HEK293T (cell line): ENCODE measurements at regions not wholly inside any gene's neighbourhood (a gene's known extent, or its start where the extent isn't known, plus 50 kb on each side); places are given as distances from the start of the nearest gene placed in this dataset.

Experiments
- ARNT ChIP-seq: fragments of 450-650 bp; IDR thresholded peaks from 2 replicates; pipeline ENCODE4 v1.6.1; 2017; ENCODE audit warnings: mild to moderate bottlenecking
- BHLHE40 ChIP-seq: fragments of 450-650 bp; IDR thresholded peaks from 2 replicates; pipeline ENCODE4 v1.6.1; 2016; ENCODE audit warnings: mild to moderate bottlenecking, moderate library complexity, borderline replicate concordance
- ELF4 ChIP-seq: fragments of 450-650 bp; IDR thresholded peaks from 2 replicates; pipeline ENCODE4 v1.6.1; 2017; ENCODE audit warnings: antibody characterized with exemption
- FOXM1 ChIP-seq: fragments of 450-650 bp; IDR thresholded peaks from 2 replicates; pipeline ENCODE4 v1.6.1; 2017; ENCODE audit warnings: mild to moderate bottlenecking, borderline replicate concordance
- HDGF ChIP-seq: fragments of 450-650 bp; IDR thresholded peaks from 2 replicates; pipeline ENCODE4 v1.6.1; 2017; ENCODE audit warnings: antibody characterized with exemption, borderline replicate concordance
- L3MBTL2 ChIP-seq: fragments of 450-650 bp; conservative IDR thresholded peaks from 2 replicates; pipeline ENCODE4 v1.6.1; 2016; ENCODE audit warnings: mild to moderate bottlenecking
- TARDBP ChIP-seq: fragments of 450-650 bp; IDR thresholded peaks from 2 replicates; pipeline ENCODE4 v1.6.1; 2016

DNA sequence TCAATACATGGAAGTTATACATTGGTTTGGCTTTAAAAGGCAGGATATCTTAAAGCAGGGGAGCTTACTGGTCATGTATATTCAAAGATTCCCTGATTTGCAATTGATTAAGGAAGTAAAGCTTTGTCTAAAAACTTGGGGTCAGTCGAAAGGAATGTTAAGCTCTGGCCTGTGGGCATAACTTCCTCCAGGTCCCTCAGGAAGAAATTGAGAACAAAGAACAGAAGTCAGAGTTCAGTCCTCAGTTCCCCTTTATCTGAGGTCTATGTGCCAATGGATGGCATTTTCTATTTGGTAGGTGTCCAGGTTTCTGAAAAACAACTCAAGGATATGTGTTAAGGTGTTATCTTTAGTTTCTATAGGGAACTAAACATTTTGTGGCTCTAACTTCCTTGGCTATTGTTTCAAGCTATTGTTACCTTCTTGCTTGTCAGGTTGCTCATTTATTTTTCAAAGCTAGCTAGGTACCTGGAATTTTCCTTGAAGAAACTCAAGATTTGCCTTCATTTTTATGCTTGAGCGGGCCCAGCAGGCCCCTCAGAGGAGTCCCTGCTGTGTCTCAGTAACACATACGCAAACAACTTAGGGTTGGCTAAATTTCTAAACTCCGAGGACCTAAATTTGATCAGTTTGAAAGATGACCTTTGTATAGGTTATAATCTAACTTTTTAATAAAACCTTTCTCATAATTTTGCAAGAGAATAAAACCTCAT, 135.0 kb upstream of the UBE2E2 start:
- TF ChIP-seq FOXM1 (no peak), ARNT (no peak), TARDBP (no peak), ELF4 (no peak), L3MBTL2 (no peak), BHLHE40 (no peak), HDGF (no peak)
